GM19397 (cell line): ENCODE measurements at regions not wholly inside any gene's neighbourhood (a gene's known extent, or its start where the extent isn't known, plus 50 kb on each side); places are given as distances from the start of the nearest gene placed in this dataset.

Experiments
- ATAC-seq: cut with Tn5 transposase; IDR thresholded peaks from one replicate; pipeline ENCODE4 v1.9.1; 2021; ENCODE audit warnings: mild to moderate bottlenecking, moderate library complexity; ENCODE audit not compliant: unreplicated experiment

- ATAC-seq, result no peak
These were observed 171.7 kb upstream of the HS6ST1 start for GRCh38 chr2:128490321-128490720.

DNA sequence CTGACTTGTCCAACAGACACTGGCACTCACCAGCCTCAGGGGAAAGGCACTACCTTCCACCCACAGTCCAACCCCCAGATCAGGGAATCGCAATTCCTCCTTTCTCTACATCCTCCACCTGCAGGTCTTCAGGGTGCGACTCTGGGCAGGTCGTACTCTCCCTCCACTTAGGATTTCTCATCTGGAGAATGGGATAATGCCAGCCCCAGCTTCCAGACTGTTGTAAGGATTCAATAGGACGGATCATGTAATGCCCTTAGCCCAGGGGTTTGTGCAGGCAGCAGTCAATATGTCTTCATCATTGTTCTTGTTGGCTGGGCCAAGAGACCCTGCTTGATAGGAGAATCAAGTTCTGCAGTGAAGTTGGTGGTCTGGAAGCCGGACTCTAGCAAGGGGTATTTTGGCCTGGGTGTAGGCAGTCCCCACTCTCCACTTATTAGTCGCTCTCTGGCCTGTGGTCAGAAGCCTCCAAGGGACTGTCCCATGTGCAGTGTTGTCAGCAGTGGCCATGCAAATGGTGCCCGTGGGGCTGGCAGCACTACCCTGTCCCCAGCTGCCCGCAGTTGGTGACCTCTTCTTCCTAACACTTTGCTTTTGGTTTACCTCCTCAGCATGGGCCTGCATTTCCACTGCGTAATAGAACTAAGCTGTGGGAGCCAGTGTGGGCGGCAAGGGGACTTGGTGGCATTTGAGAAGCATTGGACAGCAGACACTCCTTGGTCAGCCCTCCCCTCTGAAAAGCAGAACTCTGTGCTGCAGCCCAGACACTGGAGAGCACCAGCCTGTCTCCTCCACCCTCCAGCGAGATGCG lies 172.4 kb upstream of the HS6ST1 start:
- ATAC-seq, result no peak

DNA sequence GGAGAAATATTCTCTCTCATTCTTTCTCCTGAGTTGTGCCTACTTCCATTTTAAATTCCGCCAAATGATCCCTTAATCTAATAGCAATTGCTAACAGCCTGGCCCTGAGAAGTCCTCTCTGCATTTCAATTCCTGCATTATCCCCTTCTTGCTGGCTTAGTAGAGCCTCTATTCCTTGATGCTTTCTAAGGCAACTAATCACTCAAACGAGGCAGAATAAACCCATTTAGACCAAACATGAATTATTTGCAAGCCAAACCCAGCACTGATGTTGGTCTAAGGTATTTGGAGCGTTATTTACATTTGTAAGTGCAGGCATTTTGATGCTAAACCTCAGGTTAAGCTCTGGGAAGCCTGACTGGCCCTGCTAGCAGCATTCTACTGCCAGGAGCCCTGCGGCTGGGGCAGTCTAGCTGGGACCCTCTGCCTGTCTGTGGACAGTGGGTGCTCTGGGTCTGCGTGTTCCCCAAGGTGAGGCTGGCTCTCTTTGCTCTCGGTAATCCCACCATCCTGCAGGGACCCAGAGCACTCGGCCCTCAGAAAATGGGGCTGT lies 173.1 kb upstream of the HS6ST1 start:
- no peak for ATAC-seq

DNA sequence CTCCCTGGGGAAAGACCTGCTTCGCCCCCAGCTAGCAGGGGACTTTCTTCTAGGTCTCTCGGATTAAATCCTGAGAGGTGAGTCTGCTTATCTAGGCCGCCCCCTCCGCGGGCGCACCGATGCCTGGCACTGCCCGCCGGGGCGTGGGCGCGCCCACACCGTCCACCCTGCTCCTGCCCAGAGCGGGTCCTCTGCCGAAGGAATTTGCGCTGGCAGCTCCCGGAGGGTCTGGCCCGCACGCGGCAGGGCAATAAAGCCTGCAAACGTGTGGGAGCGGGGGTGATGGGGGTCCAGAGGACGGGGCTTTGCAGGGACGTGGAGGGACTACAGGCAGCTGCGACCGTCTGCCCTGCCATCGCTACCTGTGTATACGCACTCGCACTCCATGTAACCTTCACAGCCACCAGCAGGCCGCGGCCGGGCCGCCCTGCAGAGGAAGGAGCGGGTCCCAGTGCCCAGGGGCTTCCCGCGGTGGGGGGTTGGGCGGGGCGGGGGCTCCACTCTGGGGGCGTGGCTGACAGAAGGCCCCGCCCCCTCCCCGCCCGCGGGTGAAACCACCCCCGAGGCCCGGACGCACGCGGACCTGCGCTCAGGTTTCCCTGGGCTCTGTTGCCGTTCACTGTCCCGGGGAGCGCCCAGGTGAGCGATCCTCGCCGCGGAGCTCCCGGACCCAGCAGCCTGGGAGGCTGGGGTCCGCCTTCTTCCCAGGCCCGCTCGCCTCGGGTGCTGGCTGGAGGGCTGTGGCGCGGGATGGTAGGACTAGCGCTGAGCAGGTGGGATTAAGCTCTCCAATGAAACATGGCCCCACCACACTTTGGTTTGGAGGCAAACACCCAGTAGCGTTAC lies 174.5 kb upstream of the HS6ST1 start:
- ATAC-seq, result no peak

GRCh38 chr2:128493880-128494279 lies 175.2 kb upstream of the HS6ST1 start:
- ATAC-seq, result no peak

DNA sequence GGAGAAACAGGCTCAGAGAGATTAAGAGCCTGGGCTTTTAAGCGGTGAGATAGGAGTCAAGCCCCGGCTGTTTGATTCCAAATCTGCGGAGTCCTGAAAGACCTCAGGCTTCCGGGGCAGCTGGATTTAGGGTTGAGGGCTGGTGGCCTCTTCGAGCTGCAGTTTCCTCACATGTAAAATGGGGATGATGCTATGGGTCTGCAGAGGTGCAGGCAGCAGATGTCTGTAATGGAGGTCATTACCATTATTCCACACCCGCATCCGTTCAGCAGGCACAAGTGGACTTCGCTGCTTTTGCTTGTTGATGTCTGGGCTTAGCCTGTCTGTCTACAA lies 175.6 kb upstream of the HS6ST1 start:
- no peak for ATAC-seq

- ATAC-seq, result no peak
These were observed 176.1 kb upstream of the HS6ST1 start for GRCh38 chr2:128494640-128495321.

DNA sequence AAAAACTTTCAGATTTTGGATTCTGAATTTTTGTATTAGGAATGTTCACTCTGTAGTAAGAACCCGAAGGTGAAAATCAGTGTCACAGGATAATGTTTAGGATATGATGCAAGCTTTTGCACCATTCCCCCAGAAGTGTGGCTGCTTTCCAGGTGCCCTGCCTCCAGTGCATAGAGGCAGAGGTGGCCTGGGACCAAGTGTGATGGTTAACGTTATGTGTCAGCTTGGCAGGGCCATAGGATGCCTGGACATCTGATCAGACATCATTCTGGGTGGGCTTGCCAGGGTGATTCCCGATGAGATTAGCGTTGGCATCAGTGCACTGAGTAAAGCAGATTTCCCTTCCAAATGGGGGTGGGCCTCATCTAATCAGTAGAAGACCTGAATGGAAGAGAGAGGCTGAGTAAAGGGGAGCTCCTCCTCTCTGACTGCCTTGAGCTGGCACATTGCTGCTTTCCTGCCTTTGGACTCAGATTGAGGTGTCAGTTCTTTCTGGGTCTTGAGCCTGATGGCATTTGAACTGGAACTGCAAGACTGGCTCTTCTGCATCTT lies 177.4 kb upstream of the HS6ST1 start:
- no peak for ATAC-seq

DNA sequence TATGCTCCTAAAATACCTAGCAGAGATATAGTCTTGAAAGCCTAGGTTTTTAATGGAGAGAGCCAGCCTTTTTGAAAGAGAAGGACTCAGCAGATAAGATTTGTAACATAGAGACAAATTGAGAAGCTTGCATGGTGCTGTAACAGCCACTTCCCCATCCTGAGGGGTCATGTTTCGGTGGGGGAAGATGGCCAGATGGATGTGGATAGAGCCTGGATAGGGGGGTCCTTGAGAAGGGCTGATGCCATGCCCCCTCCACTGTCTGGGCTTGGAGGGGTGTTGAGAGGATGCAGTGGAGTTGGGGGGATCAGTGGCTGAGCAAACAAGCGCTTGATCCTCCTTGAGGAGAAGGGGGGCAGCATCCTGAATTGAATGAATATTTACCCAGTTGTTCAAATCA lies 178.0 kb upstream of the HS6ST1 start:
- ATAC-seq, result no peak

DNA sequence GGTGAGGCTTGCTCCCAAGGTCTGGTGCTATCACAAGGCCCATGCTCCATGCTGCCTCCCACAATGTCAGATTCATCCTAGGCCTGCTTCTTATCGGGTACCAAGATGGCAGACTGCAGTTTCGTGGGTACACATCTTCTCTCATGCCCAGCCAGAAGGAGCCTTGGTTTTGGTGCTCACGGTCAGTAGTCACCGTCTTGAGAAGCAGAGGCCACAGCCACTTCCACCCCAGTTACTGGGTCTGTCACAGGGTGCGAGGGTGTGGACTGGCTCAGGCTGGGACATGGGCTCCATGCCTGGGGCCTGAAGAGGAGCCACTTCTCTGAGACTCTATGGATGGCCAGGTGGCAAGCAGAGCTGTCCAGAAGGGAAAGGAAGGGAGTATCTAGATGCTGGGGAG lies 178.8 kb upstream of the HS6ST1 start:
- no peak for ATAC-seq

- ATAC-seq, result no peak
These were observed 179.4 kb upstream of the HS6ST1 start for GRCh38 chr2:128498086-128498485.

DNA sequence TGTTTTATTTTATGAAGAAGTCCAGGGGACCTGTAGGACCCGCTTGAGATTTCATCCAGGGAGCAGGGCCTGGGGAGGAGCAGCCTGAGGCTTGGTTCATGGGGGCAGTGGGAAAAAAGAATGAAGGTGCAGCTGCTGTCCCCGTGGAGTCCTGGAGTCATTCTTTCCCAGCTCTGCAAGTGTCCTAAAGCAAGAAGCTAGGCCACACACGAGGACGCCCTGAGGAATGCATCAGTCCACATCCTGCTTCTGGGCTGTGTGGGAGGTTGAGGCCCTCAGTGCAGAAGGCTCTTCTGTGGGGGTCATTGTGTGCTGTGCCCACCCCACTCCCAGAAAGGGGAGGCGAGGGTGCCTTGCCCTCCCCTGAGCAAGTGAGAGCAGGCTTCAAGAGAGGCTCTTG lies 179.9 kb upstream of the HS6ST1 start:
- no peak for ATAC-seq

DNA sequence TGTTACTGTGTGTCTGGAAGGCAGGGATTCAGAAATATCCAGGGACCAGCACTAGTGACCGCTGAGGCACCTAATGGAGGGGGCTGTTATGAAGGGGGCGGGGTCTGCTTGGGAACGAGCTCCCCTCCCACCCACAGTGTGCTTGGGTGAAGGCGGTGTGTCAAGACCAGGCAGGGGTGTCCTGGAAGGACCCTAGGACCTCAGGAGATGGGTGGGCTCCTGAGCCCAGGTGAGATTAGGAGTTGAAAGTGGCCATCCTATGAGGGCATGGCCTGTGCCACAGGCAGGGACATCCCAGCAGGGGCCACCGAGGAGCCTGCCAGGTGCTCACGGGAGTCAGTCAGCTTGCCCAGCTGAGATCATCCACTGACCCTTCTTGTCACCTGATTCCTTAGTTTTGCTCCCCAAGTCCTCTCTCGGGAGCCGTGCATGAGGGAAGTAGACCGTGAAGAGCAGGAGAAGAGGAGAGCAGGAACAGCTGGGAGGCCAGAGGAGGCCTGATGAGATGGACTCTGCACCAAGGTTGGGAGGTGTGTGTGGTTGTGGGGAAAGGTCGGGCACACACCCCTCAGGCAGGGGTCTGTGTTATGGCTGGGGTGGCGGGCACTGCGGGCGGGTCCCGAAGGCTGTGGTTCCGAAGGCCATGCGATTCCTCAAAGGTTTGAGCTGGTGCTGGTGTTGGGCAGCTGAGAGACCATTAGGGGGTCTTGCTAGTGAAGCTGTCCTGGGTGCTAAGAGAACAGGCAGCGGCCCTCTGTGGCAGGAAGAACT lies 180.9 kb upstream of the HS6ST1 start:
- no peak for ATAC-seq

DNA sequence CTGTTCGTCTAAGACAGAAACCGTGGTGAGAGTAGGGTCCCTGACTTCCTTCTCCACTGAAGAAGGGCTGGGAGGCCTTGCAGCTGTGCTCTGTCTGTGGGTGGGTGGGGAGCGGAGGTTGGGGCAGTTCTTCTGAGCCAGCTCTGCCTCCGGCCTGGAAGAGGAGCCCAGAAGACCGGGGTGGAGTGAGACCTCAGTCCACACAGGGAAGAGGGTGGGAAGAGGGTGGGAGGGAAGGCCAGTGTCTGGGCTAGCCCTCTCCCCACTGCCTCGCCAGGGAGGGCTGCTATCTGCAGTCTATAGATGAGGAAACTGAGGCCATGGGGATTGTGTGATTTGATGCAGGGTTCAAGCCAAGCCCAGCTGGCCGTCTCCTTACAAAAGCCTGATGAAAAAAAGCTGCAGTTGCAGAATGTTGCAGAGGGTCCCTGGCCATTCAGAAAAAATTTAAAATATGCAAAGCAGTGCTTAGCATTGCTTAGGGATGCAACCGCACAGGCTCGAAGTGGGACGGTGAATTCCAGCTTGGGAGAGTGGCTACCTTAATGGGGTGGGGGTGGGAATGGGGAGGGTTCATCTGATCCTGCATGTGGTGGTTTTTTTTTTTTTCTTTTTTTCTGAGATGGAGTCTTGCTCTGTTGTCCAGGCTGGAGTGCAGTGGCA lies 181.6 kb upstream of the HS6ST1 start:
- no peak for ATAC-seq

DNA sequence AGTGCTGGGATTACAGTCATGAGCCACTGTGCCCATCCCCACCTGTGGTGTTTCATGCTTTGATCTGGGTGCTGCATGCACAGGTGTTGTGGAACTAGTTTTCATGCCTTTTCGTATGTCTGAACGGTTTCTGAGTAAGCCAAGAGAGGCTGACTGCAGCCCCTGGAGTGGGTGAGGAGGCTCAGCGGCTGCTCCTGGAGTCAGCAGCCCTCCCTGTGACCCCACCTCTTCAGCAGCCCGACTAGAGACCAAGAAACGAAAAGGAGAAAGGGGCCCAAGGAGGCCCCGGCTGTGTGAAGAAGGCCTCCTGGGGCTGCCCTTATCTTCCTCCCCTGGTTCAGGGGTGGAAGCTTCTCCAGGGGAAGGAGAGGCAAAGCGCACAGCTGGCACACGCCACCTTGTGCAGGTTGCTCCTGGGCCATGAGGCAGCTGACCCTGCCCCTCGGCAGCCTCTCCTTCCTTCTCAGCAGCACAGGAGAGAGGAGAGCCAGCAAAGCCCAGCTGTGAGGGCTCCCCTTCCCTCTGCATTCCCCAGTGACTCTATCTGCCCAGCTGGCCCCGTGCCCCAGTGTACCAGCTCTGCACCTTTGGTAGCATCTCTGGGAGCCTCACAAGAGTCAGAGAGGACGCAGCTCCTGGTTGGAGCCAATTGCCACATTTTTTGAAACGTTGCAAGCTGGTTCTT lies 182.5 kb upstream of the HS6ST1 start:
- no peak for ATAC-seq

GRCh38 chr2:128501700-128502099 lies 183.0 kb upstream of the HS6ST1 start:
- ATAC-seq, result no peak

DNA sequence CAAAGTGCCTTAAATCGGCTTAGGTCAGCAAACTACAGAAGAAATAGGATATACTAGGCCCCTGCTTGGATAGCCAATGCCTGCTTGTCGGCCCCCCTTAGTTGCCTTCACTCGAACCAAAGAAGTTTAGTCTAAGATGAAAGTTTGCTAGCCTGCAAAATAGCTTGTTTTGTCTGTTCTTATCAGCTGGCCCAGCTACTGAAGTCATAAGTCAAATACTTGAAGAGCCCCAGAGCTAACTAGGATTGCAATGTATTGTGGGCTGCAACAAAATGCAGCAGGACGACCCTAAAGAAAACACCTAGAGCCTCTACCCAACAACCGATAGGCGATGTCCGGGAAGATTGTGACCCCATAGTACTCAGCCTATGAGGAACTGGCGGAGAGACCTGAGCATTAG lies 183.5 kb upstream of the HS6ST1 start:
- ATAC-seq, result no peak

- ATAC-seq, result no peak
These were observed 184.1 kb upstream of the HS6ST1 start for GRCh38 chr2:128502638-128503246.
